22Rv1 (cell line): ENCODE measurements at regions not wholly inside any gene's neighbourhood (a gene's known extent, or its start where the extent isn't known, plus 50 kb on each side); places are given as distances from the start of the nearest gene placed in this dataset.

Source experiments
- ZFX ChIP-seq: fragments of 450-650 bp; IDR thresholded peaks from 2 replicates; pipeline ENCODE4 v1.6.1; 2017; ENCODE audit warnings: antibody characterized with exemption, borderline replicate concordance
- TF ChIP-seq, protein P1 (sequence below): fragments of 450-650 bp; IDR thresholded peaks from 2 replicates; pipeline ENCODE4 v1.5.1; 2017; ENCODE audit warnings: mild to moderate bottlenecking

DNA sequence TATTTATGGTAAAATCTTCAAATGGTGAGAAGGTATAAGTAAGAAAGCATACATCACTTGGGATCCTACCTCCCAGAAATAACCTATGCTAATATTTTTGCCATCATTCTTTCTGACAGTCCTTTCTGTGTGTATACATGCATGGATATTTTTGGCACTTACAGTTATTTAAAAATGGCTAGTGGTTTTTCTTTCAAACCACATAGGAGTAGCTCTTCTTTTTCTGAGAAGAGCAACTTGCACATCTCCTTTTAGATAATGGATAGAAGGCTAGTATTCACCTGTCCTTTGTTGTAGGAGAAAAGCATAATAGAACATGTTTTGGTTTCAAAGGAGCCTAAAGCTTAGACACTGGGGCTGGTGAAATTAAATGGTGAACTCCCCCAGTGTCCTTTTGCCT is 87.3 kb downstream of the EMP1 start:
- TF ChIP-seq, protein P1, sequence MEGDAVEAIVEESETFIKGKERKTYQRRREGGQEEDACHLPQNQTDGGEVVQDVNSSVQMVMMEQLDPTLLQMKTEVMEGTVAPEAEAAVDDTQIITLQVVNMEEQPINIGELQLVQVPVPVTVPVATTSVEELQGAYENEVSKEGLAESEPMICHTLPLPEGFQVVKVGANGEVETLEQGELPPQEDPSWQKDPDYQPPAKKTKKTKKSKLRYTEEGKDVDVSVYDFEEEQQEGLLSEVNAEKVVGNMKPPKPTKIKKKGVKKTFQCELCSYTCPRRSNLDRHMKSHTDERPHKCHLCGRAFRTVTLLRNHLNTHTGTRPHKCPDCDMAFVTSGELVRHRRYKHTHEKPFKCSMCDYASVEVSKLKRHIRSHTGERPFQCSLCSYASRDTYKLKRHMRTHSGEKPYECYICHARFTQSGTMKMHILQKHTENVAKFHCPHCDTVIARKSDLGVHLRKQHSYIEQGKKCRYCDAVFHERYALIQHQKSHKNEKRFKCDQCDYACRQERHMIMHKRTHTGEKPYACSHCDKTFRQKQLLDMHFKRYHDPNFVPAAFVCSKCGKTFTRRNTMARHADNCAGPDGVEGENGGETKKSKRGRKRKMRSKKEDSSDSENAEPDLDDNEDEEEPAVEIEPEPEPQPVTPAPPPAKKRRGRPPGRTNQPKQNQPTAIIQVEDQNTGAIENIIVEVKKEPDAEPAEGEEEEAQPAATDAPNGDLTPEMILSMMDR, result no peak
- no peak for TF ChIP-seq ZFX
